ENCODE measurements at regions not wholly inside any gene's neighbourhood (a gene's known extent, or its start where the extent isn't known, plus 50 kb on each side); places are given as distances from the start of the nearest gene placed in this dataset.

DNA sequence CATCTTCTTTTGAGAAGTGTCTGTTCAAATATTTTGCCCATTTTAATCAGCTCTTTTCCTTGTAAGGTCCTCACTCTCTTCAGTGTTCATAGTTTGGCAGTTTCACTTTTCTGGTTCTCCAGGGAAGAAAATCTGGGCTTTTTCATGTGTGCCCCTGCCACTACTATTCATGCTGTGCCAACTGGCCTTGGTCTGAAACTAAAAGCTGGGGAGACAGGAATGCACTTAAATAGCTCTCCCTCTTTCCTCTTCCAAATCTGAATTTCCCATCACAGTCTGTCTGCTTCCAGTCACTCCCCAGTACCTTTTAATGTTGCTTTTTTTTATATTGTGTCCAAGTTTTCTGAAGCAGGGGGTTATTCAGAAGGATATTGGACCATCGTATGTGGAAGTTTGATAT is 574.3 kb upstream of the POU3F3 start:
- no peak for TF ChIP-seq EZH2 (IDR thresholded peaks at IDR 0.05; ENCODE audit: insufficient read depth, poor library complexity, severe bottlenecking)
- TF ChIP-seq EZH2phosphoT487 (IDR thresholded peaks at IDR 0.05; ENCODE audit: insufficient read depth, low read depth) = no peak

Measured in GM23248 (cell line).